ENCODE measurements at regions not wholly inside any gene's neighbourhood (a gene's known extent, or its start where the extent isn't known, plus 50 kb on each side); places are given as distances from the start of the nearest gene placed in this dataset.

- TF ChIP-seq, protein P1, sequence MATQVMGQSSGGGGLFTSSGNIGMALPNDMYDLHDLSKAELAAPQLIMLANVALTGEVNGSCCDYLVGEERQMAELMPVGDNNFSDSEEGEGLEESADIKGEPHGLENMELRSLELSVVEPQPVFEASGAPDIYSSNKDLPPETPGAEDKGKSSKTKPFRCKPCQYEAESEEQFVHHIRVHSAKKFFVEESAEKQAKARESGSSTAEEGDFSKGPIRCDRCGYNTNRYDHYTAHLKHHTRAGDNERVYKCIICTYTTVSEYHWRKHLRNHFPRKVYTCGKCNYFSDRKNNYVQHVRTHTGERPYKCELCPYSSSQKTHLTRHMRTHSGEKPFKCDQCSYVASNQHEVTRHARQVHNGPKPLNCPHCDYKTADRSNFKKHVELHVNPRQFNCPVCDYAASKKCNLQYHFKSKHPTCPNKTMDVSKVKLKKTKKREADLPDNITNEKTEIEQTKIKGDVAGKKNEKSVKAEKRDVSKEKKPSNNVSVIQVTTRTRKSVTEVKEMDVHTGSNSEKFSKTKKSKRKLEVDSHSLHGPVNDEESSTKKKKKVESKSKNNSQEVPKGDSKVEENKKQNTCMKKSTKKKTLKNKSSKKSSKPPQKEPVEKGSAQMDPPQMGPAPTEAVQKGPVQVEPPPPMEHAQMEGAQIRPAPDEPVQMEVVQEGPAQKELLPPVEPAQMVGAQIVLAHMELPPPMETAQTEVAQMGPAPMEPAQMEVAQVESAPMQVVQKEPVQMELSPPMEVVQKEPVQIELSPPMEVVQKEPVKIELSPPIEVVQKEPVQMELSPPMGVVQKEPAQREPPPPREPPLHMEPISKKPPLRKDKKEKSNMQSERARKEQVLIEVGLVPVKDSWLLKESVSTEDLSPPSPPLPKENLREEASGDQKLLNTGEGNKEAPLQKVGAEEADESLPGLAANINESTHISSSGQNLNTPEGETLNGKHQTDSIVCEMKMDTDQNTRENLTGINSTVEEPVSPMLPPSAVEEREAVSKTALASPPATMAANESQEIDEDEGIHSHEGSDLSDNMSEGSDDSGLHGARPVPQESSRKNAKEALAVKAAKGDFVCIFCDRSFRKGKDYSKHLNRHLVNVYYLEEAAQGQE (IDR thresholded peaks at IDR 0.05; ENCODE audit: low read depth, low read length), result no peak
- TF ChIP-seq, protein P2, sequence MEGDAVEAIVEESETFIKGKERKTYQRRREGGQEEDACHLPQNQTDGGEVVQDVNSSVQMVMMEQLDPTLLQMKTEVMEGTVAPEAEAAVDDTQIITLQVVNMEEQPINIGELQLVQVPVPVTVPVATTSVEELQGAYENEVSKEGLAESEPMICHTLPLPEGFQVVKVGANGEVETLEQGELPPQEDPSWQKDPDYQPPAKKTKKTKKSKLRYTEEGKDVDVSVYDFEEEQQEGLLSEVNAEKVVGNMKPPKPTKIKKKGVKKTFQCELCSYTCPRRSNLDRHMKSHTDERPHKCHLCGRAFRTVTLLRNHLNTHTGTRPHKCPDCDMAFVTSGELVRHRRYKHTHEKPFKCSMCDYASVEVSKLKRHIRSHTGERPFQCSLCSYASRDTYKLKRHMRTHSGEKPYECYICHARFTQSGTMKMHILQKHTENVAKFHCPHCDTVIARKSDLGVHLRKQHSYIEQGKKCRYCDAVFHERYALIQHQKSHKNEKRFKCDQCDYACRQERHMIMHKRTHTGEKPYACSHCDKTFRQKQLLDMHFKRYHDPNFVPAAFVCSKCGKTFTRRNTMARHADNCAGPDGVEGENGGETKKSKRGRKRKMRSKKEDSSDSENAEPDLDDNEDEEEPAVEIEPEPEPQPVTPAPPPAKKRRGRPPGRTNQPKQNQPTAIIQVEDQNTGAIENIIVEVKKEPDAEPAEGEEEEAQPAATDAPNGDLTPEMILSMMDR (IDR thresholded peaks at IDR 0.05), result no peak
- TF ChIP-seq TAF1 (IDR thresholded peaks at IDR 0.05; ENCODE audit: borderline replicate concordance, low read depth, low read length) (no peak), POLR2AphosphoS5 (IDR thresholded peaks at IDR 0.05; ENCODE audit: low read depth, low read length) (no peak), USF2 (IDR thresholded peaks at IDR 0.05; ENCODE audit: borderline replicate concordance, low read depth, low read length) (no peak)
Observed at GRCh38 chr4:14877246-14878225, 124.7 kb upstream of the CPEB2 start.

Measured in SK-N-SH (cell line).